K562 (cell line): ENCODE measurements at regions not wholly inside any gene's neighbourhood (a gene's known extent, or its start where the extent isn't known, plus 50 kb on each side); places are given as distances from the start of the nearest gene placed in this dataset.

Experiments used
- ATAC-seq: fragments of 200-7000 bp; cut with Tn5 transposase; 3 replicates; pipeline ENCODE4 v1.9.1; 2020; ENCODE audit warnings: moderate library complexity
- BruUV-seq: library from RNA; stranded (reverse); fragments of 400-500 nt; replicated peaks from 2 replicates; lab custom pipeline; 2021; lab: Mats Ljungman, UMichigan
- CTCF ChIA-PET: fragments of 300-600 bp; formaldehyde crosslinking; extraction: SDS; loops from one replicate; lab custom pipeline; 2021; ENCODE audit warnings: low intra/inter-chr PET ratio; lab: Yijun Ruan, JAX
- POLR2A ChIA-PET: fragments of 300-600, 350-650 bp; sonication (Branson Sonifier 250); formaldehyde crosslinking; extraction: SDS; loops from one replicate; lab custom pipeline; 2021; ENCODE audit warnings: antibody characterized with exemption, inconsistent platforms; lab: Yijun Ruan, JAX
- DNase-seq, 4 experiments: peaks; one replicate each; pipeline versions ENCODE4 v3.0.0 to v3.0.0-alpha.2; 2011 to 2018; ENCODE audit warnings: low spot score in 3 of 4, mixed read lengths in 3 of 4; ENCODE audit errors: extremely low read depth in 1 of 4
- FAIRE-seq: peaks from 2 replicates; lab custom pipeline; 2011; peaks lifted over from hg19 to GRCh38; lab: Jason Lieb, UNC
- H2AFZ ChIP-seq: 2 replicates; pipeline ENCODE4 v1.6.0; 2011; ENCODE audit warnings: low read depth, low read length, control low read depth, inconsistent platforms
- H3K27ac ChIP-seq: fragments of 200-600 bp; 3 replicates; pipeline ENCODE4 v1.8.0; 2011; ENCODE audit warnings: low read depth, mild to moderate bottlenecking, control low read depth, inconsistent platforms, low read length, moderate library complexity, mixed read lengths; ENCODE audit errors: extremely low read depth
- H3K27me3 ChIP-seq, 2 experiments: fragments of 300-600 bp in 1 of 2; 2 replicates in 1 of 2; 3 replicates in 1 of 2; pipeline versions ENCODE4 v1.6.0 to v1.8.0; 2011; ENCODE audit warnings: inconsistent platforms in 2 of 2, low read length in 2 of 2, mild to moderate bottlenecking in 1 of 2, mixed read lengths in 1 of 2, moderate library complexity in 1 of 2; ENCODE audit not compliant: control insufficient read depth in 2 of 2, insufficient read depth in 2 of 2
- H3K36me3 ChIP-seq: fragments of 300-600 bp; 3 replicates; pipeline ENCODE4 v1.8.0; 2011; ENCODE audit warnings: mild to moderate bottlenecking, low read length, inconsistent platforms; ENCODE audit not compliant: control insufficient read depth, insufficient read depth
- H3K4me1 ChIP-seq, 2 experiments: fragments of 200-600 bp in 1 of 2; replicated peaks in 1 of 2; 2 replicates in 1 of 2; 3 replicates in 1 of 2; pipeline versions ENCODE4 v1.5.1 to v1.8.0; 2011; ENCODE audit warnings: inconsistent platforms in 2 of 2, low read length in 2 of 2, mild to moderate bottlenecking in 1 of 2, mixed read lengths in 1 of 2, moderate library complexity in 1 of 2; ENCODE audit not compliant: control insufficient read depth in 2 of 2, insufficient read depth in 2 of 2
- H3K4me2 ChIP-seq: 2 replicates; pipeline ENCODE4 v1.6.1; 2011; ENCODE audit warnings: low read length, control low read depth, inconsistent platforms, mixed read lengths; ENCODE audit not compliant: insufficient read depth
- H3K4me3 ChIP-seq: fragments of 200-600 bp; sonication (generic), shearing (Covaris generic); 2 replicates; pipeline ENCODE4 v1.5.1; 2016; ENCODE audit warnings: control low read depth, inconsistent platforms
- H3K79me2 ChIP-seq: fragments of 200-600 bp; 3 replicates; pipeline ENCODE4 v1.8.0; 2011; ENCODE audit warnings: low read length, inconsistent platforms; ENCODE audit not compliant: control insufficient read depth, insufficient read depth
- H3K9ac ChIP-seq, 2 experiments: 2 replicates each; pipeline versions ENCODE4 v1.6.0 to v1.6.1; 2011; ENCODE audit warnings: low read depth in 2 of 2, low read length in 2 of 2, control low read depth in 1 of 2, inconsistent platforms in 1 of 2, mild to moderate bottlenecking in 1 of 2, mixed read lengths in 1 of 2; ENCODE audit not compliant: insufficient read depth in 1 of 2
- H3K9me1 ChIP-seq: one replicate; pipeline ENCODE4 v1.6.0; 2011; ENCODE audit warnings: inconsistent platforms, mild to moderate bottlenecking, low read length, moderate library complexity; ENCODE audit not compliant: control insufficient read depth, insufficient read depth
- H3K9me3 ChIP-seq: replicated peaks from 2 replicates; pipeline ENCODE4 v1.5.1; 2011; ENCODE audit warnings: low read depth, low read length, inconsistent platforms; ENCODE audit not compliant: control insufficient read depth, insufficient read depth
- H4K20me1 ChIP-seq: replicated peaks from 2 replicates; pipeline ENCODE4 v1.6.1; 2011; ENCODE audit warnings: low read length, inconsistent platforms, mixed read lengths; ENCODE audit not compliant: control insufficient read depth, insufficient read depth
- CREM ChIP-seq: IDR thresholded peaks from 2 replicates; pipeline ENCODE4 v1.6.1; 2014; ENCODE audit warnings: antibody characterized with exemption, low read depth
- HIVEP1 ChIP-seq: fragments of 250-450 bp; sonication (Bioruptor Pico); IDR thresholded peaks from 2 replicates; pipeline ENCODE4 v1.4.0; 2020; ENCODE audit warnings: mild to moderate bottlenecking
- PCBP2 ChIP-seq: fragments of 200-400 bp; formaldehyde crosslinking; IDR thresholded peaks from 2 replicates; pipeline ENCODE4 v1.6.1; 2018; ENCODE audit warnings: low read length, low read depth, mild to moderate bottlenecking, moderate library complexity; ENCODE audit not compliant: poor library complexity, severe bottlenecking
- POU5F1 ChIP-seq: fragments of 150-350 bp; IDR thresholded peaks from 2 replicates; pipeline ENCODE4 v1.6.1; 2014; ENCODE audit warnings: borderline replicate concordance, low read length, low read depth, mild to moderate bottlenecking; ENCODE audit not compliant: partially characterized antibody
- SMAD1 ChIP-seq: fragments of 150-350 bp; IDR thresholded peaks from 2 replicates; pipeline ENCODE4 v1.6.1; 2014; ENCODE audit warnings: low read length, low read depth; ENCODE audit not compliant: partially characterized antibody
- SRSF1 ChIP-seq: fragments of 200-400 bp; formaldehyde crosslinking; IDR thresholded peaks from 2 replicates; pipeline ENCODE4 v1.6.1; 2017; ENCODE audit warnings: mild to moderate bottlenecking, low read depth, low read length, moderate library complexity
- TEAD1 ChIP-seq, 2 experiments: fragments of 450-650 bp in 1 of 2; sonication (generic) in 1 of 2; formaldehyde crosslinking; IDR thresholded peaks; 2 replicates each; pipeline versions ENCODE4 v1.4.0 to v1.8.0; 2020 to 2022; ENCODE audit warnings: mild to moderate bottlenecking in 2 of 2, missing genetic modification reagents in 1 of 2
- WGBS: fragments of 100-300 bp; shearing (Covaris generic); methylation state at CpG from one replicate; pipeline ENCODE4 v1.1.6; 2016; ENCODE audit warnings: low coverage, mixed read lengths; ENCODE audit not compliant: insufficient coverage; ENCODE audit errors: missing lambda C conversion rate; 5-methylcytosine and 5-hydroxymethylcytosine counted together
- in situ Hi-C: fragments of 300-500 bp; cut with MboI; formaldehyde crosslinking; loops from 4 replicates; pipeline ENCODE4 v1.15.0; 2018; ENCODE audit warnings: inconsistent platforms, mixed read lengths
- intact Hi-C: fragments of 100-400 bp; cut with micrococcal nuclease; formaldehyde crosslinking; loops from 2 replicates; pipeline ENCODE4 v1.14.2; 2022
- TF ChIP-seq, protein P1 (sequence below): fragments of 200-800 bp; sonication (Bioruptor generic); IDR thresholded peaks from 2 replicates; pipeline ENCODE4 v1.6.1; 2017; ENCODE audit warnings: missing genetic modification characterization, missing compliant biosample characterization
- TF ChIP-seq, protein P2 (sequence below), 2 experiments: fragments of 150-350 bp in 1 of 2; IDR thresholded peaks; 2 replicates each; pipeline ENCODE4 v1.6.1; 2012 to 2016; ENCODE audit warnings: low read depth in 2 of 2, low read length in 2 of 2, mild to moderate bottlenecking in 1 of 2, moderate library complexity in 1 of 2

- no peaks in the 10 kb centered on the region for H3K79me2 ChIP-seq
- in situ Hi-C loops (no loop called here), intact Hi-C loops (no loop called here)
- FAIRE-seq (no peak), ATAC-seq (no peak), DNase-seq (no peak)
- H3K36me3 ChIP-seq = no peaks in the 10 kb centered on the region
- 0 out of 2 replicates have a peak, but pooled peaks cover 2% of the 10 kb centered on the region for H3K9me3 ChIP-seq
- no peaks in the 10 kb centered on the region for H4K20me1 ChIP-seq
- no TSS peak for BruUV-seq
- CTCF ChIA-PET = no interaction called here
- H3K4me1 ChIP-seq = no peaks in the 10 kb centered on the region; a peak in 1 of 5 replicates
- H3K27me3 ChIP-seq = peaks cover 9 to 18% of the 10 kb centered on the region in 2 experiments
- no peak overlapping the region for H3K4me2 ChIP-seq
- 13% methylated on average over 6 of the region's 6 CpGs for WGBS
- H2AFZ ChIP-seq = no peak overlapping the region
- H3K9ac ChIP-seq = no peak overlapping the region
- POLR2A ChIA-PET = interaction anchor here (0.7 kb wide), 1 partner anchor 223 kb away, joined by 3 read pairs; no protein-coding TSS in a partner anchor
- no peaks in the 10 kb centered on the region for H3K9me1 ChIP-seq
- TF ChIP-seq, protein P1, sequence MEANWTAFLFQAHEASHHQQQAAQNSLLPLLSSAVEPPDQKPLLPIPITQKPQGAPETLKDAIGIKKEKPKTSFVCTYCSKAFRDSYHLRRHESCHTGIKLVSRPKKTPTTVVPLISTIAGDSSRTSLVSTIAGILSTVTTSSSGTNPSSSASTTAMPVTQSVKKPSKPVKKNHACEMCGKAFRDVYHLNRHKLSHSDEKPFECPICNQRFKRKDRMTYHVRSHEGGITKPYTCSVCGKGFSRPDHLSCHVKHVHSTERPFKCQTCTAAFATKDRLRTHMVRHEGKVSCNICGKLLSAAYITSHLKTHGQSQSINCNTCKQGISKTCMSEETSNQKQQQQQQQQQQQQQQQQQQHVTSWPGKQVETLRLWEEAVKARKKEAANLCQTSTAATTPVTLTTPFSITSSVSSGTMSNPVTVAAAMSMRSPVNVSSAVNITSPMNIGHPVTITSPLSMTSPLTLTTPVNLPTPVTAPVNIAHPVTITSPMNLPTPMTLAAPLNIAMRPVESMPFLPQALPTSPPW (CRISPR knock-in tag) = no peak
- TF ChIP-seq PCBP2 = no peak
- no peak for TF ChIP-seq HIVEP1 (CRISPR knock-in tag)
- no peak for TF ChIP-seq CREM
- no peak for TF ChIP-seq SMAD1
- no peak for TF ChIP-seq TEAD1 (CRISPR knock-in tag; IDR thresholded peaks at IDR 0.05)
- TF ChIP-seq POU5F1 = no peak
- no peak for TF ChIP-seq SRSF1
- TF ChIP-seq, protein P2, sequence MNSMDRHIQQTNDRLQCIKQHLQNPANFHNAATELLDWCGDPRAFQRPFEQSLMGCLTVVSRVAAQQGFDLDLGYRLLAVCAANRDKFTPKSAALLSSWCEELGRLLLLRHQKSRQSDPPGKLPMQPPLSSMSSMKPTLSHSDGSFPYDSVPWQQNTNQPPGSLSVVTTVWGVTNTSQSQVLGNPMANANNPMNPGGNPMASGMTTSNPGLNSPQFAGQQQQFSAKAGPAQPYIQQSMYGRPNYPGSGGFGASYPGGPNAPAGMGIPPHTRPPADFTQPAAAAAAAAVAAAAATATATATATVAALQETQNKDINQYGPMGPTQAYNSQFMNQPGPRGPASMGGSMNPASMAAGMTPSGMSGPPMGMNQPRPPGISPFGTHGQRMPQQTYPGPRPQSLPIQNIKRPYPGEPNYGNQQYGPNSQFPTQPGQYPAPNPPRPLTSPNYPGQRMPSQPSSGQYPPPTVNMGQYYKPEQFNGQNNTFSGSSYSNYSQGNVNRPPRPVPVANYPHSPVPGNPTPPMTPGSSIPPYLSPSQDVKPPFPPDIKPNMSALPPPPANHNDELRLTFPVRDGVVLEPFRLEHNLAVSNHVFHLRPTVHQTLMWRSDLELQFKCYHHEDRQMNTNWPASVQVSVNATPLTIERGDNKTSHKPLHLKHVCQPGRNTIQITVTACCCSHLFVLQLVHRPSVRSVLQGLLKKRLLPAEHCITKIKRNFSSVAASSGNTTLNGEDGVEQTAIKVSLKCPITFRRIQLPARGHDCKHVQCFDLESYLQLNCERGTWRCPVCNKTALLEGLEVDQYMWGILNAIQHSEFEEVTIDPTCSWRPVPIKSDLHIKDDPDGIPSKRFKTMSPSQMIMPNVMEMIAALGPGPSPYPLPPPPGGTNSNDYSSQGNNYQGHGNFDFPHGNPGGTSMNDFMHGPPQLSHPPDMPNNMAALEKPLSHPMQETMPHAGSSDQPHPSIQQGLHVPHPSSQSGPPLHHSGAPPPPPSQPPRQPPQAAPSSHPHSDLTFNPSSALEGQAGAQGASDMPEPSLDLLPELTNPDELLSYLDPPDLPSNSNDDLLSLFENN (IDR thresholded peaks at IDR 0.05; ENCODE audit: low read depth in 2 of 2, low read length in 2 of 2) = no peak
- H3K4me3 ChIP-seq = no peak overlapping the region
- H3K27ac ChIP-seq = no peak overlapping the region
Measured at GRCh38 chr10:21413268-21413667, 112.2 kb downstream of the SKIDA1 start.
